SK-N-MC (cell line): ENCODE measurements at regions not wholly inside any gene's neighbourhood (a gene's known extent, or its start where the extent isn't known, plus 50 kb on each side); places are given as distances from the start of the nearest gene placed in this dataset.

ENCODE experiments used
- EZH2 ChIP-seq: fragments of 200-600 bp; sonication (generic); IDR thresholded peaks from one replicate; pipeline ENCODE4 v1.6.1; 2017; ENCODE audit warnings: antibody characterized with exemption
- FOXP2 ChIP-seq: optimal IDR thresholded peaks from 2 replicates; pipeline ENCODE3; 2011; ENCODE audit warnings: mild to moderate bottlenecking, moderate library complexity; ENCODE audit not compliant: insufficient read depth; ENCODE audit errors: extremely low read length, control extremely low read depth
- POLR2AphosphoS5 ChIP-seq: IDR thresholded peaks from 2 replicates; pipeline ENCODE4 v1.6.1; 2012; ENCODE audit warnings: mild to moderate bottlenecking, low read depth, low read length, borderline replicate concordance

GRCh38 chr5:79849486-79850315 is 141.4 kb downstream of the MTX3 start:
- TF ChIP-seq POLR2AphosphoS5 (no peak), EZH2 (no peak), FOXP2 (no peak)
